Progenitor cell of endocrine pancreas (in vitro differentiated cells): ENCODE measurements at regions not wholly inside any gene's neighbourhood (a gene's known extent, or its start where the extent isn't known, plus 50 kb on each side); places are given as distances from the start of the nearest gene placed in this dataset.

Source experiments
- DNase-seq: peaks from one replicate; pipeline ENCODE4 v3.0.0; 2021; ENCODE audit warnings: low spot score; ENCODE audit not compliant: unreplicated experiment
- H3K27ac Mint-ChIP-seq: 2 replicates; pipeline ENCODE4 v1.8.0; 2021; ENCODE audit warnings: mild to moderate bottlenecking, moderate library complexity, mixed read lengths
- H3K27me3 Mint-ChIP-seq: 2 replicates; pipeline ENCODE4 v1.8.0; 2021; ENCODE audit warnings: mixed read lengths
- H3K36me3 Mint-ChIP-seq: 2 replicates; pipeline ENCODE4 v1.8.0; 2022; ENCODE audit warnings: mixed read lengths; ENCODE audit not compliant: insufficient read depth
- H3K4me1 Mint-ChIP-seq: 2 replicates; pipeline ENCODE4 v1.8.0; 2021; ENCODE audit warnings: low read depth, mixed read lengths
- H3K4me3 Mint-ChIP-seq: 2 replicates; pipeline ENCODE4 v1.8.0; 2021; ENCODE audit warnings: low read depth, mild to moderate bottlenecking, moderate library complexity, mixed read lengths
- H3K9me3 Mint-ChIP-seq: 2 replicates; pipeline ENCODE4 v1.8.0; 2021; ENCODE audit warnings: low read depth, mixed read lengths
- TF ChIP-seq, protein P1 (sequence below): fragments of 200-600 bp; sonication (generic); IDR thresholded peaks from one replicate; pipeline ENCODE4 v1.5.0; 2021; ENCODE audit warnings: antibody characterized with exemption, mild to moderate bottlenecking; ENCODE audit not compliant: unreplicated experiment

- Mint-ChIP-seq H3K4me1 (peaks cover 13% of the 10 kb centered on the region), H3K27ac (no peak overlapping the region), H3K4me3 (no peak overlapping the region), H3K9me3 (no peaks in the 10 kb centered on the region), H3K36me3 (no peaks in the 10 kb centered on the region), H3K27me3 (peaks cover 26% of the 10 kb centered on the region)
- TF ChIP-seq, protein P1, sequence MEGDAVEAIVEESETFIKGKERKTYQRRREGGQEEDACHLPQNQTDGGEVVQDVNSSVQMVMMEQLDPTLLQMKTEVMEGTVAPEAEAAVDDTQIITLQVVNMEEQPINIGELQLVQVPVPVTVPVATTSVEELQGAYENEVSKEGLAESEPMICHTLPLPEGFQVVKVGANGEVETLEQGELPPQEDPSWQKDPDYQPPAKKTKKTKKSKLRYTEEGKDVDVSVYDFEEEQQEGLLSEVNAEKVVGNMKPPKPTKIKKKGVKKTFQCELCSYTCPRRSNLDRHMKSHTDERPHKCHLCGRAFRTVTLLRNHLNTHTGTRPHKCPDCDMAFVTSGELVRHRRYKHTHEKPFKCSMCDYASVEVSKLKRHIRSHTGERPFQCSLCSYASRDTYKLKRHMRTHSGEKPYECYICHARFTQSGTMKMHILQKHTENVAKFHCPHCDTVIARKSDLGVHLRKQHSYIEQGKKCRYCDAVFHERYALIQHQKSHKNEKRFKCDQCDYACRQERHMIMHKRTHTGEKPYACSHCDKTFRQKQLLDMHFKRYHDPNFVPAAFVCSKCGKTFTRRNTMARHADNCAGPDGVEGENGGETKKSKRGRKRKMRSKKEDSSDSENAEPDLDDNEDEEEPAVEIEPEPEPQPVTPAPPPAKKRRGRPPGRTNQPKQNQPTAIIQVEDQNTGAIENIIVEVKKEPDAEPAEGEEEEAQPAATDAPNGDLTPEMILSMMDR = no peak
- DNase-seq = no peak
Observed at GRCh38 chr17:34773036-34773435, 188.2 kb downstream of the CCT6B start.

DNA sequence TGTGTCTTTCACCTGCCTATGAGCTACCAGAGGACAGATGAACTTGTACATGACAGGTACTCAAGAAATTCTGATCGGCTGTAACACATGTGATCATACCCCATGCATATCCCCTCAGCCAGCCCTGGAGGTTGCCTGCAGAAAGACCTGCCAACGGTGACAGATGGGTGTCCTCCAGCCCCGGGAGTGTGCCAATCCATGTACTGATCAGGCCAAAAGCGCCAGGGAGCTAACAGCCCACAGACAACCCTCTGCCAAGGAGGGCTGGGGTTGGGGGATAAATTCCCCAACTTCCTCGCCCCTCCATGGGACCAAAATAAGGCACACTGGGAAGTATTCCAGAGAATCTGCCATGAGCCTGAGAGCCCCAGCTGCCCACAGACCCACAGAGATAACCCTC lies 189.4 kb downstream of the CCT6B start:
- H3K4me3 Mint-ChIP-seq = no peak overlapping the region
- no peak overlapping the region for H3K27ac Mint-ChIP-seq
- TF ChIP-seq, protein P1 = no peak
- H3K4me1 Mint-ChIP-seq = peaks cover 8% of the 10 kb centered on the region
- H3K27me3 Mint-ChIP-seq = peaks cover 26% of the 10 kb centered on the region
- no peak for DNase-seq
- no peaks in the 10 kb centered on the region for H3K9me3 Mint-ChIP-seq
- no peaks in the 10 kb centered on the region for H3K36me3 Mint-ChIP-seq

DNA sequence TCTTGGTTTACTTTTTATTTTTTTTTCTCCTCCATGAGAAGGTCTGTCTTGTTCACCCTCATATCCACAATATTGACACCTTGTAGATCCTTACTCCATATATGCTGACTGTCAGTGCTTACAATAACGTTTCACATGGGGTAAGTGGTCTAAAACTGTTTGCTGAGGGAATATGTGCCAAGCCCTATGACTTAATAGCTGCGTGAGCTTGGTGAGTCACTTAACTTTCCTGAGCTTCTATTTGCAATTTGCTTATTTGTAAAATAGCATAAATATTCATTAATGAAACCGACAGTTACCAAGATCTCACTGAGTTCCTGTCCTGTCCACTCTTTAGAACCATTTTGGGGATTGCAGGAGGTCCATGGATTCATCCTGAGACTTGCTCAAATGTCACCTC lies 190.7 kb downstream of the CCT6B start:
- H3K36me3 Mint-ChIP-seq = no peaks in the 10 kb centered on the region
- TF ChIP-seq, protein P1 = no peak
- no peaks in the 10 kb centered on the region for H3K9me3 Mint-ChIP-seq
- no peak overlapping the region for H3K27ac Mint-ChIP-seq
- no peak overlapping the region for H3K4me3 Mint-ChIP-seq
- H3K4me1 Mint-ChIP-seq = no peaks in the 10 kb centered on the region
- H3K27me3 Mint-ChIP-seq = peaks cover 26% of the 10 kb centered on the region
- DNase-seq = no peak

DNA sequence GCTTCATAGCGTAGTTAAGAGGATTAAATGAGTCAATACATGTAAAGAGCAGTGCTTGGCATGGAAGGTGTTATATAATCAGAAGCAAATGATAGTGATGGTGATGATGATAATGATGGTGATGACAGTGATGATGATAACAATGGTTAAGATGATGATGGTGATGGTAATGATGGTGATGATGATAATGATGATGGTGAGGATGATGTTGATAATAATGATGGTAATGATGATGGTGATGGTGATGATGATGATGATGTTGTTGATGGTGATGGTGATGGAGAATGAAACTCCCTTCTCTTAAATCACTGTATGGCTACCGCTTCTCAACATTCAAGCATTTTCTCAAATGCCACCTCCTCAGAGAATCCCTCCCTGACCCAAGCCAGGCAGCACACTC lies 190.5 kb downstream of the TMEM132E start:
- no peak for DNase-seq
- Mint-ChIP-seq H3K4me1 (no peaks in the 10 kb centered on the region), H3K27ac (no peak overlapping the region), H3K9me3 (no peaks in the 10 kb centered on the region), H3K4me3 (no peak overlapping the region), H3K36me3 (no peaks in the 10 kb centered on the region), H3K27me3 (peaks cover 26% of the 10 kb centered on the region)
- TF ChIP-seq, protein P1 = no peak

DNA sequence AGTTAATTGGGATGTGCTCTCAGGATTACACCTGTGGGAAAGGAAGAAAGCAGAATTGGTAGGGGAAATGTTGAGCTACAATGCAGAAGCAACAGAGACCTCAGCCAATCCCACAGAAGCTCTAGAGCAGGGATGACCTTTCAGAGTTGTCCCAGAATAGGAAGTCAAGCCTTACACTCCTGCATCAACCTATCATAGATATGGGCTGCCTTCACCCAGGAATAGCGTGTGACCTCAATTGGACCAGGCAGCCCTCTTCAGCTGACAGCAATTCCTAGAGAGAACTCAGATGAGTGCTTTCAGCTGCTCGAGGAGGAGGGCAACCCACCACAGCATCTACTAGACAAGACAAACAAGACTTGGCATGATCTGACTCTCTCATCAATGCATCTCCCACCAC lies 189.7 kb downstream of the TMEM132E start:
- H3K36me3 Mint-ChIP-seq = no peaks in the 10 kb centered on the region
- no peak overlapping the region for H3K27ac Mint-ChIP-seq
- H3K9me3 Mint-ChIP-seq = no peaks in the 10 kb centered on the region
- DNase-seq = no peak
- TF ChIP-seq, protein P1 = no peak
- peaks cover 28% of the 10 kb centered on the region for H3K27me3 Mint-ChIP-seq
- no peaks in the 10 kb centered on the region for H3K4me1 Mint-ChIP-seq
- no peak overlapping the region for H3K4me3 Mint-ChIP-seq
